OCI-LY1 (cell line): ENCODE measurements at regions not wholly inside any gene's neighbourhood (a gene's known extent, or its start where the extent isn't known, plus 50 kb on each side); places are given as distances from the start of the nearest gene placed in this dataset.

ENCODE experiments used
- H2AFZ ChIP-seq: fragments of 200-600 bp; sonication (generic), shearing (Covaris generic); 2 replicates; pipeline ENCODE4 v1.6.0; 2014; ENCODE audit warnings: antibody characterized with exemption, mild to moderate bottlenecking, low read length
- H3F3A ChIP-seq: fragments of 200-600 bp; sonication (generic), shearing (Covaris generic); 2 replicates; pipeline ENCODE4 v1.6.0; 2014; ENCODE audit warnings: mild to moderate bottlenecking, antibody characterized with exemption, low read length, moderate library complexity; ENCODE audit not compliant: insufficient read depth
- H3K27ac ChIP-seq: fragments of 200-600 bp; sonication (generic); 2 replicates; pipeline ENCODE4 v1.5.1; 2014; ENCODE audit warnings: low read length, mixed run types, mild to moderate bottlenecking, low read depth; ENCODE audit not compliant: poor library complexity, severe bottlenecking
- H3K27me3 ChIP-seq: fragments of 200-600 bp; sonication (generic); 2 replicates; pipeline ENCODE4 v1.6.0; 2014; ENCODE audit warnings: antibody characterized with exemption, mild to moderate bottlenecking, low read length, moderate library complexity; ENCODE audit not compliant: insufficient read depth
- H3K36me3 ChIP-seq: fragments of 200-600 bp; sonication (generic); 2 replicates; pipeline ENCODE4 v1.6.1; 2014; ENCODE audit warnings: mild to moderate bottlenecking, antibody characterized with exemption, low read length, moderate library complexity, mixed read lengths; ENCODE audit not compliant: insufficient read depth
- H3K4me1 ChIP-seq: fragments of 200-600 bp; sonication (generic); 2 replicates; pipeline ENCODE4 v1.5.1; 2014; ENCODE audit warnings: mild to moderate bottlenecking, low read length, moderate library complexity; ENCODE audit not compliant: insufficient read depth, severe bottlenecking
- H3K4me2 ChIP-seq: fragments of 200-600 bp; sonication (generic), shearing (Covaris generic); 2 replicates; pipeline ENCODE4 v1.6.1; 2014; ENCODE audit warnings: low read length
- H3K4me3 ChIP-seq: fragments of 200-600 bp; sonication (generic); 2 replicates; pipeline ENCODE4 v1.5.1; 2014; ENCODE audit warnings: low read length, low read depth, mild to moderate bottlenecking, mixed read lengths; ENCODE audit not compliant: poor library complexity, severe bottlenecking
- H3K79me2 ChIP-seq: fragments of 200-600 bp; shearing (Covaris generic); 2 replicates; pipeline ENCODE4 v1.6.1; 2016; ENCODE audit warnings: mixed run types, low read length, mixed read lengths; ENCODE audit not compliant: insufficient read depth
- H3K9ac ChIP-seq: fragments of 200-600 bp; sonication (generic), shearing (Covaris generic); 2 replicates; pipeline ENCODE4 v1.6.1; 2014; ENCODE audit warnings: mild to moderate bottlenecking, low read length, mixed read lengths
- H3K9me2 ChIP-seq: fragments of 200-600 bp; sonication (generic), shearing (Covaris generic); 2 replicates; pipeline ENCODE4 v1.6.1; 2014; ENCODE audit warnings: low read depth, mild to moderate bottlenecking, low read length, mixed read lengths
- H3K9me3 ChIP-seq: fragments of 200-600 bp; shearing (Covaris generic); 2 replicates; pipeline ENCODE4 v1.6.1; 2014; ENCODE audit warnings: low read length, mixed read lengths
- H4K20me1 ChIP-seq: fragments of 200-600 bp; sonication (generic), shearing (Covaris generic); 2 replicates; pipeline ENCODE4 v1.6.0; 2016; ENCODE audit warnings: mild to moderate bottlenecking, low read length; ENCODE audit not compliant: insufficient read depth
- CTCF ChIP-seq: fragments of 200-600 bp; sonication (generic), shearing (Covaris generic); IDR thresholded peaks from 2 replicates; pipeline ENCODE4 v1.5.1; 2017; ENCODE audit warnings: mild to moderate bottlenecking, antibody characterized with exemption, low read length, moderate library complexity, mixed read lengths
- EZH2 ChIP-seq: fragments of 200-600 bp; sonication (generic), shearing (Covaris generic); IDR thresholded peaks from 2 replicates; pipeline ENCODE4 v1.8.0; 2017; ENCODE audit warnings: borderline replicate concordance, mixed run types, mild to moderate bottlenecking, antibody characterized with exemption, low read length, moderate library complexity, mixed read lengths

GRCh38 chr15:36133742-36134141, 445.7 kb upstream of the CDIN1 start:
- H3K9ac ChIP-seq: no peak overlapping the region
- no peaks in the 10 kb centered on the region for H3K9me3 ChIP-seq

GRCh38 chr15:36136049-36136448, 443.4 kb upstream of the CDIN1 start:
- no peaks in the 10 kb centered on the region for H3K9me2 ChIP-seq
- no peak overlapping the region for H3K4me3 ChIP-seq
- no peaks in the 10 kb centered on the region for H3F3A ChIP-seq
- no peaks in the 10 kb centered on the region for H3K9me3 ChIP-seq
- TF ChIP-seq CTCF (no peak), EZH2 (no peak)
- no peak overlapping the region for H3K9ac ChIP-seq
- no peaks in the 10 kb centered on the region for H3K4me1 ChIP-seq
- H3K36me3 ChIP-seq: no peaks in the 10 kb centered on the region
- no peaks in the 10 kb centered on the region for H3K79me2 ChIP-seq
- H3K4me2 ChIP-seq: no peak overlapping the region
- no peaks in the 10 kb centered on the region for H4K20me1 ChIP-seq
- H2AFZ ChIP-seq: no peak overlapping the region
- H3K27ac ChIP-seq: no peak overlapping the region
- no peaks in the 10 kb centered on the region for H3K27me3 ChIP-seq

More at GRCh38 chr15:36133742-36134141, 445.7 kb upstream of the CDIN1 start:
- H3K36me3 ChIP-seq: no peaks in the 10 kb centered on the region
- H3K79me2 ChIP-seq: no peaks in the 10 kb centered on the region
- TF ChIP-seq CTCF: no peak
- TF ChIP-seq EZH2: no peak
- no peaks in the 10 kb centered on the region for H4K20me1 ChIP-seq
- no peak overlapping the region for H2AFZ ChIP-seq
- no peaks in the 10 kb centered on the region for H3K27me3 ChIP-seq
- H3K27ac ChIP-seq: no peak overlapping the region
- H3K4me1 ChIP-seq: no peaks in the 10 kb centered on the region
- H3K9me2 ChIP-seq: no peaks in the 10 kb centered on the region
- no peak overlapping the region for H3K4me3 ChIP-seq
- H3F3A ChIP-seq: no peaks in the 10 kb centered on the region
- no peak overlapping the region for H3K4me2 ChIP-seq

DNA sequence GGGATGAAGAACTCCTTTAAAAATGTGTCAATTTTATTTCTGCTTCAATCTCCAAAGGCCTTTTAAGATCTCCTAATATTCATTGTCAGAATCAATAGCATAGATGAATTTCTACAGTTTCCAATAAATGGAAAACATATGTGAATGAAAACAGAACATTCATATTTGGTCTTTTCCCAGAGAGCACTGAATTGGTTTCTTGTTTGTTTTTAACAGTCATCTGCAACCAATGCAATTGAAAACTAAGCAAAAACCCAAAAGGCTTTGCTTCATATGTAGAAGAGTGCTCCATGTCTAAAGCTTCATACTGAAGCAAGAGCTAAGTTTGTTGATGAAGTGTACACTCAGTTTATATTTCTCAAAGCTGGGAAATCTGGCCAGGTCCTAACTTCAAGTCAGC, 426.5 kb upstream of the CDIN1 start:
- TF ChIP-seq CTCF: no peak
- no peak for TF ChIP-seq EZH2
- H3K4me2 ChIP-seq: no peak overlapping the region
- no peak overlapping the region for H2AFZ ChIP-seq
- no peaks in the 10 kb centered on the region for H3K9me3 ChIP-seq
- H3K79me2 ChIP-seq: no peaks in the 10 kb centered on the region
- no peaks in the 10 kb centered on the region for H3K9me2 ChIP-seq
- no peaks in the 10 kb centered on the region for H3K4me1 ChIP-seq
- H3K36me3 ChIP-seq: no peaks in the 10 kb centered on the region
- no peak overlapping the region for H3K9ac ChIP-seq
- H4K20me1 ChIP-seq: no peaks in the 10 kb centered on the region
- H3F3A ChIP-seq: no peaks in the 10 kb centered on the region
- no peaks in the 10 kb centered on the region for H3K27me3 ChIP-seq
- no peak overlapping the region for H3K4me3 ChIP-seq
- H3K27ac ChIP-seq: no peak overlapping the region
